ENCODE measurements at regions not wholly inside any gene's neighbourhood (a gene's known extent, or its start where the extent isn't known, plus 50 kb on each side); places are given as distances from the start of the nearest gene placed in this dataset.
"Not testable (repeated sequence)": the region's sequence is repeated elsewhere in the genome, so short reads cannot be mapped to it uniquely, and the experiment has no call there.

DNA sequence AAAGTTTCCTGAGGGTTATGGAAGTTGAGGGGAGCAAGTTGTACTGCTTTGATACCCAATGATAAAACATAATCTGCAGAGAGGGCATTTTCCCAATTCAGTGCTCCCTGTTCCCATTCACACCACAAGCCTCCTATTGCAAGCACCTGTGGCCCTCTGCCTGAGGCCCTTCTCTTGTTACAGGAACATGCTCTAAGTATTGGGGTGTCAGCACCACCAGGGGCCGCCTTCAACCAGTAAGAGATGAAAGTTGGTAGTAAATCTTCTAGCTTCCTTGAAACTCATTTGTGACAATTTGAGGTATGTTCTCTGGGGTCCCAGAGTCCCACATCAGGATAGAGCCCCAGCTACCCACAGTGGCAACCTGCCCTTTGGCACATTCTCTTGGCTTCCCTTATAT is 265.4 kb upstream of the ARHGEF26 start:
- in situ Hi-C loops (cut with MboI; ENCODE audit: low sequenced_read_pairs, unreplicated experiment), result no loop called here
- no peak for DNase-seq (ENCODE audit: low spot score)
- TF ChIP-seq, protein P1, sequence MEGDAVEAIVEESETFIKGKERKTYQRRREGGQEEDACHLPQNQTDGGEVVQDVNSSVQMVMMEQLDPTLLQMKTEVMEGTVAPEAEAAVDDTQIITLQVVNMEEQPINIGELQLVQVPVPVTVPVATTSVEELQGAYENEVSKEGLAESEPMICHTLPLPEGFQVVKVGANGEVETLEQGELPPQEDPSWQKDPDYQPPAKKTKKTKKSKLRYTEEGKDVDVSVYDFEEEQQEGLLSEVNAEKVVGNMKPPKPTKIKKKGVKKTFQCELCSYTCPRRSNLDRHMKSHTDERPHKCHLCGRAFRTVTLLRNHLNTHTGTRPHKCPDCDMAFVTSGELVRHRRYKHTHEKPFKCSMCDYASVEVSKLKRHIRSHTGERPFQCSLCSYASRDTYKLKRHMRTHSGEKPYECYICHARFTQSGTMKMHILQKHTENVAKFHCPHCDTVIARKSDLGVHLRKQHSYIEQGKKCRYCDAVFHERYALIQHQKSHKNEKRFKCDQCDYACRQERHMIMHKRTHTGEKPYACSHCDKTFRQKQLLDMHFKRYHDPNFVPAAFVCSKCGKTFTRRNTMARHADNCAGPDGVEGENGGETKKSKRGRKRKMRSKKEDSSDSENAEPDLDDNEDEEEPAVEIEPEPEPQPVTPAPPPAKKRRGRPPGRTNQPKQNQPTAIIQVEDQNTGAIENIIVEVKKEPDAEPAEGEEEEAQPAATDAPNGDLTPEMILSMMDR (IDR thresholded peaks at IDR 0.05; ENCODE audit: borderline replicate concordance, control extremely low read depth, extremely low read depth, insufficient read depth, missing control alignments), result no peak

DNA sequence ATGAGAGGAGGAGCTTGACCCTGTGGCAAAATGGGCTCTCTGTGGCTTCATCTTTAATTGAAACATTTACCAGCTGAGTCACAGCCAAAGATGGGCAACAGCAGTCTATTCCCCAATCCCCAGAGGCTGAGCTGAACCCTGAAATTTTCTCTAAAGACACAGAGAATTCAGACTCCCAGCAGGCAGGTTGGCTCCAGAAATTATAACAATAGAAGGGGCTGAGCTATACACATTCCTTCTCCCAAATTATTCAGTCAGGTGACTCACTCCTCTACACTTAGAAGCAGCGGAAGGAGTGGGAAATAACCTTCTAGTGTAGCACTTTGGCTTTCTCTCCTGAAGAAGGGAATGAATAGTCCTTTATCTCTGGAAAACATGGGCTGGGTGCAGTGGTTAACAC is 264.3 kb upstream of the ARHGEF26 start:
- DNase-seq (ENCODE audit: low spot score), result no peak
- TF ChIP-seq, protein P1 (IDR thresholded peaks at IDR 0.05; ENCODE audit: borderline replicate concordance, control extremely low read depth, extremely low read depth, insufficient read depth, missing control alignments), result no peak
- in situ Hi-C loops (cut with MboI; ENCODE audit: low sequenced_read_pairs, unreplicated experiment), result no loop called here

DNA sequence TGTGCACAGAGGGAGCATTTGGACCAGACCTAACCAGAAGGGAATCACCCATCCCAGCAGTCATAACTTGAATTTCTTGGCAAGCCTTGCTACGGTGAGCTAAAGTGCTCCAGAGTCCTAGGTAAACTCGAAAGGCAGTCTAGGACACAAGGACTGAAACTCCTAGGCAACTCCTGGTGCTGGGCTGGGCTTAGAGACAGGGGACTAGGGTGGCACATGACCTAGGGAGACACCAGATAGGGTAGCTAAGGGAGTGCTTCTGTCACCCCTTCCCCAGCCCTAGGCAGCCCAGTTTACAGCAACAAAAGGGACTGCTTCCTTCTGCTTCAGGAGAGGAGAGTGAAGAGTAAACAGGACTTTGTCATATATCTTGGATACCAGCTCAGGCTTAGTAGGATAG is 256.4 kb upstream of the ARHGEF26 start:
- in situ Hi-C loops (cut with MboI; ENCODE audit: low sequenced_read_pairs, unreplicated experiment), result no loop called here

DNA sequence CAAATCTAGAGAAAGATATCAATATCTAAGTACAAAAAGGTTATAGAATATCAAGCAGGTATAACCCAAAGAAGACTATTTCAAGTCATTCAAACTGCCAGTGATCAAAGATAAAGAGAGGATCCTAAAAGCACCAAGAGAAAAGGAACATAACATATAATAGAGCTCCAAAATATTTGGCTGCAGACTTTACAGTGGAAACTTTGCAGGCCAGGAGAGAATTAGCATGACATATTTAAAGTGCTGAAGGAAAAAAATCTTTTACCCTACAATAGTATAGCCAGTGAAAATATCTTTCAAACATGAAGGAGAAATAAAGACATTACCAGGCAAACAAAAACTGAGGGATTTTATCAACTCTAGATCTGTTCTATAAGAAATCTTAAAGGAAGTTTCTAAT is 254.3 kb upstream of the ARHGEF26 start:
- DNase-seq (ENCODE audit: low spot score), result no peak
- in situ Hi-C loops (cut with MboI; ENCODE audit: low sequenced_read_pairs, unreplicated experiment), result no loop called here
- TF ChIP-seq, protein P1 (IDR thresholded peaks at IDR 0.05; ENCODE audit: borderline replicate concordance, control extremely low read depth, extremely low read depth, insufficient read depth, missing control alignments), result no peak

More for the DNA sequence above, 256.4 kb upstream of the ARHGEF26 start:
- no peak for DNase-seq (ENCODE audit: low spot score)
- TF ChIP-seq, protein P1 (IDR thresholded peaks at IDR 0.05; ENCODE audit: borderline replicate concordance, control extremely low read depth, extremely low read depth, insufficient read depth, missing control alignments), result no peak

DNA sequence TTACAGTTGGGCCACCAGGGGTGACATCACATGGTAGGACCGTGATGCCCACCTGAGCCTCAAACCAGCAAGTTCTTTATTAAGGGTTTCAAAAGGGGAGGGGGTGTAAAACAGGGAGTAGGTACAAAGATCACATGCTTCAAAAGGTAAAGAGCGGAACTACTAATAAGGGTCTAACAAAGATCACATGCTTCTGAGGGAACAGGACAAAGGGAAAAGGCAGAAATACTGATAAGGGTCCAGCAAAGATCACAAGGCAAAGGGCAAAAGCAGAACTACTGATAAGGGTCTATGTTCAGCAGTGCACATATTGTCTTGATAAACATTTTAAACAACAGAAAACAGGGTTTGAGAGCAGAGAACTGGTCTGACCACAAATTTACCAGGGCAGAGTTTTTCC is 246.8 kb upstream of the ARHGEF26 start:
- DNase-seq (ENCODE audit: low spot score); in situ Hi-C loops (cut with MboI; ENCODE audit: low sequenced_read_pairs, unreplicated experiment): not testable (repeated sequence)

DNA sequence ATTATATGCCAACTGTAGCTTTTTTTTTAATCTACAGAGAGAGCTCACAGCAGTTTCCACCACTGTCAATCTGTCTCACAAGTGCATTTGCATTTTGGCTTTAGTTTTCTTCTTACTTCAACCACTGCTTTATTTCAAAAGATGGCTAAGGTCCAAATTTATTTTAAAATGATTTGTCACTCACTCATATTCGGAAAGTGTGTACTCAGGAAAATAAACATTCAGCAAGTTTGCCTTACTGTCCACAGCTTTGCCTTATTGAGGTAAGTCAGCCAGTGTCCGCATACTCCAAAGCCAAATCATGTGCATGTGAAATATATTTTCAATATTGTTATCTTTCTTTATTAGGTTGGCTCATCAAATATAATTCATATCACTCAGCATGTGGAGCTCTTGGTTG is 240.7 kb upstream of the ARHGEF26 start:
- DNase-seq (ENCODE audit: low spot score), result no peak
- in situ Hi-C loops (cut with MboI; ENCODE audit: low sequenced_read_pairs, unreplicated experiment), result no loop called here
- TF ChIP-seq, protein P1 (IDR thresholded peaks at IDR 0.05; ENCODE audit: borderline replicate concordance, control extremely low read depth, extremely low read depth, insufficient read depth, missing control alignments), result no peak

DNA sequence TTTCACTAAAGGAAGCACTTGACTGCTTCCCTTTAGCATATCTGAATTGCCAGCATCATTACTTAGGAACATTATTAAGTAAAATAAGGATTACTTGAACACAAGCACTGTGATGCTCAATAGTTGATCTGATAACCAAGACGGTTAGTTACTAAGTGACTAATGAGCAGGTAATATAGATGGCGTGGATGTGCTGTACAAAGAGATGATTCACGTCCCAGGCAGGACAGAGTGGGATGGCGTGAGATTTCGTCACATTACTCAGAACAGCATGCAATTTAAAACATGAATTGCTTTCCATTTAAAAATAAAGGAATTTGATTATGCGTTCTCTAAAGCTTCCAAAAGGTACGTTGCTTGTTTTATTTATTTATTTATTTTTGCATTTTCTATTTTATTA is 240.0 kb upstream of the ARHGEF26 start:
- in situ Hi-C loops (cut with MboI; ENCODE audit: low sequenced_read_pairs, unreplicated experiment), result no loop called here
- TF ChIP-seq, protein P1 (IDR thresholded peaks at IDR 0.05; ENCODE audit: borderline replicate concordance, control extremely low read depth, extremely low read depth, insufficient read depth, missing control alignments), result no peak
- DNase-seq (ENCODE audit: low spot score), result no peak
